Effector memory CD8-positive, alpha-beta T cell (primary cell): ENCODE measurements at regions not wholly inside any gene's neighbourhood (a gene's known extent, or its start where the extent isn't known, plus 50 kb on each side); places are given as distances from the start of the nearest gene placed in this dataset.

Source experiments
- ATAC-seq: fragments of 150-1000 bp; cut with Tn5 transposase; replicated peaks from 2 replicates; pipeline ENCODE4 v1.10.0; 2021; ENCODE audit warnings: mild to moderate bottlenecking, moderate library complexity
- DNase-seq, 3 experiments: peaks; one replicate each; pipeline ENCODE4 v3.0.0; 2021
- H3K27ac Mint-ChIP-seq, 2 donors: one replicate each; pipeline ENCODE4 v1.8.0; 2022; ENCODE audit warnings: mild to moderate bottlenecking in 2 of 2, mixed read lengths in 2 of 2, moderate library complexity in 2 of 2
- H3K27me3 Mint-ChIP-seq, 2 donors: one replicate each; pipeline ENCODE4 v1.8.0; 2022; ENCODE audit warnings: mixed read lengths in 2 of 2
- H3K36me3 Mint-ChIP-seq: one replicate; pipeline ENCODE4 v1.8.0; 2022; ENCODE audit warnings: mild to moderate bottlenecking, moderate library complexity, mixed read lengths; ENCODE audit not compliant: insufficient read depth
- H3K4me1 Mint-ChIP-seq, 2 donors: one replicate each; pipeline ENCODE4 v1.8.0; 2022; ENCODE audit warnings: low read depth in 2 of 2, mixed read lengths in 2 of 2
- H3K4me3 Mint-ChIP-seq, 2 donors: one replicate each; pipeline ENCODE4 v1.8.0; 2022; ENCODE audit warnings: mild to moderate bottlenecking in 2 of 2, mixed read lengths in 2 of 2, moderate library complexity in 2 of 2
- H3K9me3 Mint-ChIP-seq, 2 donors: one replicate each; pipeline ENCODE4 v1.8.0; 2022; ENCODE audit warnings: mixed read lengths in 2 of 2

DNA sequence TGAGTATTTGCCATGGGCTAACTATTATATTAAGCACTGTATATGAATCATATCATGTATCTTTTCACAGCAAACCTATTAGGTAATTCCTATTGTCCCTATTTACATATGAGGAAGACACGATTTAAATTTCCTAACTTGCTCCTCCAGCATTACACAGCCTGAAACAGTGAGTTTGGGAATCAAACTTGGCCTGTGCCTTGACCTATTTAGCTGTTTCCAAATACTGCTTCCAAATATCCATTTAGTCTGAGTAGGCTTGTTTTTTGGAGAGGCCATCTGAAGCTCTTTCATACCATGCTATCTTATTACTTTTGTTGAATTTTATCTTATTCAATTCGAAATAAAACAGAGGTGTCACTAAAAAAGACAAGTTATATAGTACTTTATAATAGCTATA lies 447.3 kb upstream of the MPDZ start:
- Mint-ChIP-seq H3K9me3 (peaks cover 9 to 19% of the 10 kb centered on the region in 2 donors), H3K27ac (no peak overlapping the region), H3K4me3 (no peak overlapping the region), H3K36me3 (peaks cover 2% of the 10 kb centered on the region), H3K4me1 (no peaks in the 10 kb centered on the region), H3K27me3 (no peaks in the 10 kb centered on the region)
- ATAC-seq (no peak), DNase-seq (no peak)

DNA sequence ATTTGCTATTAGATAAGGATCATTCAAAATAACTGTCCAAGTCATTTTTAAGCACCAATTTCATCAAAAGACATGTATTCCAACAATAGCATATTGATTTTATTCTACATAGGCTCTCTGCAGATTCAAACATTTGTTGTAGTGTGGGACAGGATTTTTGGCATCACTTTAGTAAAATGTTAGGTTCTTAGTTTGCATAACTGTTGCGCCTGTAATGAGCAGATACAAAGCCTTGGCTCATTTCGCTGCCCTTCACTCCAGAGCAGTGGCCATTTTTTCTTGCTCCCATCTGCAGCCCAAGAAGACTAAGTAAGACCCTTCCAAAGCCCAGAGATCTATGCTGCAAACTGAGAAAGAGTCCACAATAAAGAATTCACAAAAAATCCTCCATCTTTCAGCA lies 446.0 kb upstream of the MPDZ start:
- Mint-ChIP-seq H3K4me3 (no peak overlapping the region), H3K9me3 (peaks cover 8 to 21% of the 10 kb centered on the region in 2 donors), H3K4me1 (no peaks in the 10 kb centered on the region), H3K36me3 (peaks cover 2% of the 10 kb centered on the region), H3K27ac (no peak overlapping the region), H3K27me3 (no peaks in the 10 kb centered on the region)
- DNase-seq (no peak), ATAC-seq (no peak)

DNA sequence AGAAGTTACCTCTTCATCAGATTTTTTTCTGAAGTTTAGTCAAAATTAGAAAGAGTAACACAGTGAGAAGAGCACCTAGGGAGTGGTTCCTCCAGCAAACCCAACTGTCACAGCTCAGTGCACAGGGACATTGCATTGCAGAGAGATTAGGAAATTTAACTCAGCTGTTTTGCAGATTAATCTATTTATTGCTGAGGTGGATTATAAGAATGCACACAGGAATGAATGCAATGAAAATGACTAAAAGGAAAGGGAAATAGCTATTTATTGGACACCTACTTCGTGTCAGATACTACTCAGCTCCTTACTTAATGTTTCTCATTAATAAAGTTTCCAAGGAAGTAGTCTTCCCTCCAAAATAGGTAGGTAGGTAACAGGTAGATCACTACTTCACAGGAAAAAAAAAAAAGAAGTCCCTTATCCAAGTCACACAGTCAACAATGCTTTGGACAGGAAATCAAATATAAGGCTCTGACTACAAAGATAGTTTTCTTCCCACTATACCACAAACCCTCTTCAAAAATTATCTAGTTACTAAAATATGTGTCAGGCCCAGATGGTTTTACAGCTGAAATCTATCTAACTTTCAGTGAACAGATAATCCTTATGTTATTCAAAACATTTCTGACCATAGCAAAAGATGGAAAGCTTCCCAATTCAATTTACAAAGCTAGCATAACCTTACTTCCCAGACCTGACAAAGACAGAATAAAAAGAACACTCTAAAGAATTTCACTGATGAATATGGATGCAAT lies 442.2 kb upstream of the MPDZ start:
- DNase-seq: no peak
- Mint-ChIP-seq H3K9me3 (peaks cover 6 to 14% of the 10 kb centered on the region in 2 donors), H3K36me3 (no peaks in the 10 kb centered on the region), H3K27me3 (no peaks in the 10 kb centered on the region), H3K27ac (no peak overlapping the region), H3K4me1 (no peaks in the 10 kb centered on the region), H3K4me3 (no peak overlapping the region)
- ATAC-seq: no peak

DNA sequence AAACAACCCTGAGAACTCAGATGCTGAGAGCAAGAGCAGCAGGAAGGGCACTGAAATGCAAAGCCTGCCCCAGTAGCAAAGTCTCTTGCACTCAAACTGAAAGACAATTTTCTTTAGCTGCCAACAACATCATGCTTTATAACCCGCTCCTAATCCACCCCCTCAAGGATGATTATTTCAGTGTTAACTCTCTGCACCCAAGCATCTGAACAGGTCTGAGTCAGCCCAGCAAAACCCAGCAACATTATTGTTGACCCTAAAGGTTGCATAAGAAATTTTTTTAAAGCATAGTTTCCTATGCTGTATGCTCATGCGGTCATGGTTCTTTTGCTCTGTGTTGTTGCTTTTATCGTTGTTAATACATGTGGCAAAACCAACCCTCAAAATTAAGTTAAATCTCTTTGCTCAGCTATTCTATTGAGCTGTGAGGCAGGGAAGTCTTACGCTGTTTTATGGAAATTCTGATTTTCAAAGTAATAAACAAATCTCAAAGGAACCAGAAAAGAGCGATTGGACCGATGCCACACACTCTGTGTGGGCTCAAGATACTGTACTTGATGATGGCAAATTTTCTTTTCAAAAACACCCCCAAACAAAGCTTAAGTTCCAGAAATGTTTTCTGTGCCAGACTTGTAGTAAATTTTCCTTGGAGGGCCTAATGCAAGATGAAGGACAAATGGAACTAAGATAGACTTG lies 440.6 kb upstream of the MPDZ start:
- no peak overlapping the region for H3K4me3 Mint-ChIP-seq
- H3K4me1 Mint-ChIP-seq: no peaks in the 10 kb centered on the region
- no peak overlapping the region for H3K27ac Mint-ChIP-seq
- DNase-seq (no peak), ATAC-seq (no peak)
- no peaks in the 10 kb centered on the region for H3K27me3 Mint-ChIP-seq
- no peaks in the 10 kb centered on the region for H3K36me3 Mint-ChIP-seq
- H3K9me3 Mint-ChIP-seq: peaks cover 3 to 14% of the 10 kb centered on the region in 2 donors

DNA sequence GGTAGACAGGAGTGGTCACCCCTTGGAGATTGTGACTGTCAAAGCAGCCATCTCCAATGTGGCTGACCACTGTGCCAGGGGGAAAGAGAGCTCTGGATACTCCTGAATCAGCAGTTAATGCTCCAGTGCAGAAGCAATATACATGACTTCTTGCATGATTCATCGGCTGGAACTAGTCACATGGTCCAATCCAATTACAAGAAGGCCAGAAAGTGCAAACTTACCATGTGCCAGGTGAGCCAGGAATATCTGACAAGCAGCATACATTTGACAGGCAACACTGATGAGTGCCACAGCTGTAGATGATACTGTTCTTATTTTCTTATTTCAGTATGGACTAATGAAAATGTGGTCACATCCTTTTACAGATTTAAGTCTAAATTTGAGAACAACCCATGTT lies 440.0 kb upstream of the MPDZ start:
- no peak for DNase-seq
- no peak for ATAC-seq
- Mint-ChIP-seq H3K4me1 (no peaks in the 10 kb centered on the region), H3K27me3 (no peaks in the 10 kb centered on the region), H3K4me3 (no peak overlapping the region), H3K36me3 (no peaks in the 10 kb centered on the region), H3K27ac (no peak overlapping the region), H3K9me3 (peaks cover 3 to 14% of the 10 kb centered on the region in 2 donors)

DNA sequence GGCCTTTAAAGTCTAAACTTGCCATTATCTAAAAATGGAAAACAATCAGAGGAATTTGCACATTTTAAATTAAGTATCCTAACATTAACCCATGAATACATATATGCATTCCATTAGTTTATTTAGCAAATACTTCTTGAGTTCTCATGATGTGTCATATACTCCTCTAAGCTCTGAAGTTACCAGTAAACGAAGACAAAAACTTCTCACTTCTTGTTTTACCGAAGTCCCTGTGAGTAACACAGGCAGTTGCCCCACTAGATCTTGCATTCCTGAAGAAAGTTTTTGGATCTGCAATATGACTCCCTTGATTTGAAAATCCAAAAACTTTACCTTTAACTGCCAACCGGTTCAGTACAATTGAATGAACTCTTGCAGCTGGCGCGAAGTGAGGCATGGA lies 439.0 kb upstream of the MPDZ start:
- ATAC-seq: no peak

DNA sequence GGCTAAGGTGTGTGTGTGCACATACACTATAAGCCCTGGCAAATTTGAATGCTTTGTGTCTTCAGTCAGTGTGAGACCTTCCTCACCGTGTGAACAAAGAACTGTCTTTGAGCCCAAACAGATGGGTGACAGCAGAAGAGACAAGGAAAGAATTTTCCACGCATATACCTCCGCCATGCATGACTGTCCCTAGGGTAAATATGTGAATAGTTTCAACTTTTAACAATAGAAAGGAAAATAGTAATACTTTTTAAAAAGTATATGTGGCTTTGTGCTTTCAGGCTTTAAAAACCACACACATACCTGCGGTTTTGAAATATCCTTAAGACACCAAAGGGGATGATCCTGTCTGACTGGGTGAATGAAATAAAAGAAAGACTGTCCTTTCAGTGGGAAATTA lies 438.6 kb upstream of the MPDZ start:
- no peak for DNase-seq
- peaks cover 6 to 14% of the 10 kb centered on the region in 2 donors for H3K9me3 Mint-ChIP-seq
- no peak overlapping the region for H3K27ac Mint-ChIP-seq
- H3K4me3 Mint-ChIP-seq: no peak overlapping the region
- H3K27me3 Mint-ChIP-seq: no peaks in the 10 kb centered on the region
- ATAC-seq: no peak
- no peaks in the 10 kb centered on the region for H3K4me1 Mint-ChIP-seq
- no peaks in the 10 kb centered on the region for H3K36me3 Mint-ChIP-seq

More for the DNA sequence above, 439.0 kb upstream of the MPDZ start:
- Mint-ChIP-seq H3K27me3 (no peaks in the 10 kb centered on the region), H3K9me3 (peaks cover 5 to 14% of the 10 kb centered on the region in 2 donors), H3K27ac (no peak overlapping the region), H3K36me3 (no peaks in the 10 kb centered on the region), H3K4me3 (no peak overlapping the region), H3K4me1 (no peaks in the 10 kb centered on the region)
- DNase-seq: no peak

DNA sequence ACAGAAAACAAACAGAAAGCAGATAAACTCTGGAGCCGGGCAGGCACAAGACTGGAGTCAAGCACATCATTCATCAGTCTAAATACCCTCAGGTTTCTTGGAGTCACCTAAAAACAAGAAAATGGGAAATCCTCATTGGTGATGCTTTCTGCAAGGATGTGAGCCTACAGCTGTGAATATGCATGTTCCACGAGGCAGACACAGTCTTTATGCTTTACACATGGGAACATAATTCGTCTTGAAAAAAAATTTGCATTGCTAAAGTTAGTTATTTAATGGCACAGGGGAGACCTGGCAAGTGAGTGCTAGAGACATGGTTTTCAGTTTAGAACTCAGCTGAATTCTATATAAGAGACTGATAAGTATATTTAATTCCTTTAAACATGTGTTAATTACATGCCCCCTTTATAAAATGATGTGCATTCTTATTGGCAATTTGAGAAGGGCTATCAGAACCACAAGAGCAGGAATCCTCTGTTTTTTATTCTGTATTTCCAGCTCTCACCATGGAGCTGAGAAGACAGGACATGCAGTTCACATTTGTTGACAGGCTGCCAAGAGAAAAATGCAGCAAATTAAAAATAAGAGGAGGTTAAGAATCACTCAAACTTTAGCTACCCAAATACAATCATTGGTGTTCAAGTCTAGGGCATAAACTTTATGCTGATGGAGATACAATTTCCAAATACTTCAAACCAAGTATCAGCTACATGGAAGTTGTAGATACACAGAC lies 438.0 kb upstream of the MPDZ start:
- H3K4me3 Mint-ChIP-seq: no peak overlapping the region
- H3K9me3 Mint-ChIP-seq: peaks cover 7 to 10% of the 10 kb centered on the region in 2 donors
- no peaks in the 10 kb centered on the region for H3K36me3 Mint-ChIP-seq
- DNase-seq: no peak
- H3K27ac Mint-ChIP-seq: no peak overlapping the region
- no peaks in the 10 kb centered on the region for H3K27me3 Mint-ChIP-seq
- H3K4me1 Mint-ChIP-seq: no peaks in the 10 kb centered on the region
- no peak for ATAC-seq

DNA sequence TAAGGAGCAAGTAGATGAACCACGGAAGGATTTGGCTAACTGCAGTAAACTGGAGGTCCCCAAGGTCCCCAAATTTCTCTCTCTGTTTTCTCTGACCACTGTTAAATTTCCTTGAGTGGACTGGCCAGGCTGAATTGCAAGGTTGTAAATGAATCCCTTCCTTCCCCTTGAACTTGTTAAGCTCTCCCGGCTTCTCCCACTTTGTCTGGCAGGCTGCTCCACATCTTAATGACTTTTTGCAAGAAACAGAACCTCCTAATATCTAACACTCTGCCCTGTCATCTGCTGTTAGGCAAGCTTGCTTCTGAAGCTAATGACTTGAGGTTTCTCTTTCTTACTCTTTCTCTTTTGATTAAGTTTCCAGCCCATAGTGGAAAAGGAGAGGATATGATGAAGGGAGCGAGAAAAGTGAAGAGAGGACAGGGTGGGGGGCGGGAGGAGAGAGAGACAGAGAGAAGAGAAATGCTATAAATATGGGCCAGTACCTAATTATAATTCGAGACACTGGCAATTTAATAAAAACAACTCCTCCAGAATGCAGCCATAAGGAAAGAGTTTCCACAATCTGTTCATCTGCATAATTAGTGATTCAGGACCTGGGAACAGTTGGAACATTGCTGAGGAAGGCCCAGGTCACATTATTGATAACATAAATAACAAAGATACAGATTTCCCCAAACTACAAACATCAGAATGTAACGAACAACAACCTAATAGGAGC lies 437.3 kb upstream of the MPDZ start:
- no peaks in the 10 kb centered on the region for H3K36me3 Mint-ChIP-seq
- H3K27ac Mint-ChIP-seq: no peak overlapping the region
- H3K9me3 Mint-ChIP-seq: peaks cover 3 to 7% of the 10 kb centered on the region in 2 donors
- no peak overlapping the region for H3K4me3 Mint-ChIP-seq
- DNase-seq: no peak
- no peaks in the 10 kb centered on the region for H3K4me1 Mint-ChIP-seq
- H3K27me3 Mint-ChIP-seq: no peaks in the 10 kb centered on the region
- ATAC-seq: no peak

DNA sequence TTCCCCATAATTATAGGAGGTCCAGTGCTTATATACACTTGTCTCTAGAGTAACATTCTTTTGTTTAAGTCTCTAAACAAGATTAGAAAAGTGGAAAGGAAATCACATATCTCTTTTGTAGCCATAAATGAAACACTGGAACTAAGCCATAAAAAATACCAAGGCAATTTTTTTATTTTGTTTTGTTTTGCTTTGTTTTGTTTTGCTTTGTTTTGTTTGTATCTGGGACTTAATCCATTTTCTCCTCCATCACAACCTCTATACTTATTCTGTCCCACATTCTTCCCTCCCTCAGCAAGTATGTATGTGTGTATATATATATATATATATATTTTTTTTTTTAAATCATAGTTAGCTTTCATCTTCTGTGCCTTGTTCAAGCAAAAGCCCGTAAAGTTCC lies 436.6 kb upstream of the MPDZ start:
- DNase-seq (no peak), ATAC-seq (no peak)
- peaks cover 0 to 7% of the 10 kb centered on the region in 2 donors for H3K9me3 Mint-ChIP-seq
- H3K4me3 Mint-ChIP-seq: no peak overlapping the region
- no peak overlapping the region for H3K27ac Mint-ChIP-seq
- H3K4me1 Mint-ChIP-seq: no peaks in the 10 kb centered on the region
- no peaks in the 10 kb centered on the region for H3K36me3 Mint-ChIP-seq
- H3K27me3 Mint-ChIP-seq: no peaks in the 10 kb centered on the region

DNA sequence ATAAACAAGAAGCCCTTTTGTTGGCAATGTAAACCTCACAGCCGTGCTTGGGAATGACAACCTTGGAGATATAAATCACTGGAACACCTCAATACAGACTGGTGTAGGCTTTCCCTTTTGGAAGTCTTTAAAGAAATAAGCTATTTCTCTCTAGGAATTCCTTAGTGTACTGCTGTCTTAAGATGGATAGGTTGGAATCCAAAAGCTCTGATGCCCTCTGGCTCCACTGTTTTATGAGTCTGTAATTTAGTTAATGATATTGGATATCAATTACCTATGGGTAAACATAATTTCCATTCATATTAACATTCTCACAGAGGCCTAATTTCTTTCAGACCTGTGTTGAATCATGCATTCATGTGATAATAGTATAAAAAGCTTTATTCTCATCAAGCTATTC lies 435.9 kb upstream of the MPDZ start:
- Mint-ChIP-seq H3K4me1 (no peaks in the 10 kb centered on the region), H3K27ac (no peak overlapping the region), H3K4me3 (no peak overlapping the region), H3K36me3 (no peaks in the 10 kb centered on the region), H3K9me3 (peaks cover 3 to 6% of the 10 kb centered on the region in 2 donors), H3K27me3 (no peaks in the 10 kb centered on the region)
- ATAC-seq (no peak), DNase-seq (no peak)

DNA sequence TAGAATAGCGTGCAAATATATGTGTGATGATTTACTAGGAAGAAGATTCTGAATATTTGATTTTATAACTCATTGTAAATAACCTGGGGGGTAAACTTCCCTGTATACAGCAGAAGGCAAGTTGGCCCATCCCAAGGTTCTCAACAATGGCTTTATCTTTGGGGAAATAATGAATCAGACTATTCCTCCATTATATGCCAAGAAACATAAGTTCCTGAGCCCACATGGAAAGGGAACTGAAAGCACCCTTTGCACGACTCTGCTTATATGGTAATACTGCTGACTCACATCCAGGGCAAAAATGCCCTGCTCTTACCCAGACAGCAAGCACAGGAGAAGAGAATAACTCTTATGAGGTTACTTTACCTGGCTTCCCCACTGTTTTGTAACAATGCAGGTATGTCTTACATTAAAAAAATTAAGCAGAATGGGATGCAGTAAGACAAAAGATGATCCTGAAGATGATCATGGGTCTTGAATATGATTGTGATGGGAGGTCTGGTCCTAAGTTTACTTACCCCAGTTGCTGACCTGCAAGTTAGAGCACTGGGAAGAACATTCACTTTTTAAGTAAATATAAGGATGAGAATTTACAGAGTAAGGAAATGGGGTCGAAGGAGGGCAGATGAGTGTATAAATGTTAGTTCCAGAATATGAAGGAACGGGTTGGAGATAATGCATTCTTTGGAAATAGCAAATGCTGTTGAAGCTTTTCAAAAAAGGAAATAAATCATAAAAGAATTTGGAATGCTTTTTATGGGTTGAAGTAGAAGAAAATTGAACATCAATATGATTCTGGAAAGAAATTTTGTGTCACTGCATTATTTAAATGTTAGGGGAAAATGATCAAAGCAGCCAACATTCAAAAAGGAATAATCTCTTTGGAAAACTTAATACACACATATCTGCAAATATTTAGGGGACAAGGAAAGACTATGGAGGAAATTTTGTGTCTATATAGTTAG lies 428.4 kb upstream of the MPDZ start:
- no peak overlapping the region for H3K27ac Mint-ChIP-seq
- H3K36me3 Mint-ChIP-seq: peaks cover 2% of the 10 kb centered on the region
- H3K27me3 Mint-ChIP-seq: no peaks in the 10 kb centered on the region
- H3K9me3 Mint-ChIP-seq: peaks cover 8 to 11% of the 10 kb centered on the region in 2 donors
- no peak for DNase-seq
- ATAC-seq: no peak
- H3K4me3 Mint-ChIP-seq: no peak overlapping the region
- no peaks in the 10 kb centered on the region for H3K4me1 Mint-ChIP-seq
